ENCODE measurements at regions not wholly inside any gene's neighbourhood (a gene's known extent, or its start where the extent isn't known, plus 50 kb on each side); places are given as distances from the start of the nearest gene placed in this dataset.

DNA sequence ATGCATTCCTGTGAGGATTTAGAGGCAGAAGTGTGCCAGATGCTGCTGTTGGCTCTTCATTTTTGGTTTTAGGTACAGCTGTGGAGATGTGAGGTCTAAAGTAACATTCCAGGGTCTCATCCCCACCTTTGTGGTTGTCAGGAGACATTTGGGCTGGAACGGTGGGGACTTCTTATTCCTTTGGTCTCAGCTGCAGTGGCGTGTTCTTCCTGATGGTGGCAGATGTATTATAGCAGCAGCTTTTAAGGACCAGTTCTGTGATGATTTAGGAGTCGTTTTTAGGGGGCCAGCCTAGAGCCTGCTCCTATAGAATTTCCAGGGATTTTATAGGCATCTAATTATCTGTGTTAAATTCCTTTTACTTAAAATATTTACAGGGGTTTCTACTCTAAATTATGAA is 221.0 kb upstream of the EOMES start:
- ATAC-seq: no peak
- no peaks in the 10 kb centered on the region for H3K36me3 ChIP-seq
- H3K4me1 ChIP-seq: no peaks in the 10 kb centered on the region
- H3K27ac ChIP-seq: no peak overlapping the region
- no peaks in the 10 kb centered on the region for H3K27me3 ChIP-seq (ENCODE audit: low read depth)
- H3K9me3 ChIP-seq: no peaks in the 10 kb centered on the region
- H3K4me3 ChIP-seq: no peak overlapping the region
- TF ChIP-seq, protein P1, sequence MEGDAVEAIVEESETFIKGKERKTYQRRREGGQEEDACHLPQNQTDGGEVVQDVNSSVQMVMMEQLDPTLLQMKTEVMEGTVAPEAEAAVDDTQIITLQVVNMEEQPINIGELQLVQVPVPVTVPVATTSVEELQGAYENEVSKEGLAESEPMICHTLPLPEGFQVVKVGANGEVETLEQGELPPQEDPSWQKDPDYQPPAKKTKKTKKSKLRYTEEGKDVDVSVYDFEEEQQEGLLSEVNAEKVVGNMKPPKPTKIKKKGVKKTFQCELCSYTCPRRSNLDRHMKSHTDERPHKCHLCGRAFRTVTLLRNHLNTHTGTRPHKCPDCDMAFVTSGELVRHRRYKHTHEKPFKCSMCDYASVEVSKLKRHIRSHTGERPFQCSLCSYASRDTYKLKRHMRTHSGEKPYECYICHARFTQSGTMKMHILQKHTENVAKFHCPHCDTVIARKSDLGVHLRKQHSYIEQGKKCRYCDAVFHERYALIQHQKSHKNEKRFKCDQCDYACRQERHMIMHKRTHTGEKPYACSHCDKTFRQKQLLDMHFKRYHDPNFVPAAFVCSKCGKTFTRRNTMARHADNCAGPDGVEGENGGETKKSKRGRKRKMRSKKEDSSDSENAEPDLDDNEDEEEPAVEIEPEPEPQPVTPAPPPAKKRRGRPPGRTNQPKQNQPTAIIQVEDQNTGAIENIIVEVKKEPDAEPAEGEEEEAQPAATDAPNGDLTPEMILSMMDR (IDR thresholded peaks at IDR 0.05): no peak
- DNase-seq: no peak
- intact Hi-C loops (cut with DNase I): no loop called here

DNA sequence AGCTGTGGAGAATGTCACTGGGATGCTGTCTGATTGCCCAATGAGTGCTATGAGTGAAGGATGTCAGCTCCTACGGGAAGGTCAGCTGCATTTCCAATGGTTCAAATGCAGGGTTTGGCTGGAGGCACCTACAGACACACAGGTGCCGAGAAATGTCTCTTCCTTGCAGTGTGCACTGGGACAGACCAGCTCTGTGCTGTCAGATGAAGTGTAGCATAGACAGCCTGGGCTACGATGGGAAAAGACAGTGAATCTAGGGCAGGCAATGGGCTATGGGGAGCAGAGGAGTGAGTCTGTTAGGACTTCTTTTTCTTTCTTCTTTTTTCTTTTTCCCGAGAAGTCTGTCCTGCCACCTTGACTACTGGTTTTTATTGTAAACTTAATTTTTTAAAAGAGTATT is 223.1 kb upstream of the EOMES start:
- Histone ChIP-seq H3K9me3 (no peaks in the 10 kb centered on the region), H3K27me3 (ENCODE audit: low read depth) (no peaks in the 10 kb centered on the region), H3K27ac (no peak overlapping the region), H3K4me3 (no peak overlapping the region), H3K4me1 (no peaks in the 10 kb centered on the region), H3K36me3 (no peaks in the 10 kb centered on the region)
- ATAC-seq: no peak
- TF ChIP-seq, protein P1 (IDR thresholded peaks at IDR 0.05): no peak
- intact Hi-C loops (cut with DNase I): no loop called here
- DNase-seq: no peak

DNA sequence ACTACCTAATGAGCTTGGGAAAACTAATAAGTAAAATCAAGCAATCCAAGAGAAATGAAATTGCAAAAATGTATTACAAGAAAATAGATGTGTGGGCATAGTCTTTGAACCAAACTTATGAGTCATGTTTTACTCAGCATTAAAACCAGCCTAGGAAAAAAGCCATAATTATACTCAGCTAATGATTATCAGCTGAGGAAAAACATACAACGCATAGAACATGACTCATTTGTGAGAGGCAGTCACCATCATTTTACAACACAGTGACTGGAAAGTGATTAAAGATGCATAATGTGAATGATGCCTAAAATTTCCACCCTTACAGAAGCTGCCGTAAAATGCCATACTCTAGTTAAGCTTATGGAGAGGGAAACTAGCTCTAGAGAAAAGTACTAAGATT is 238.0 kb upstream of the EOMES start:
- intact Hi-C loops (cut with DNase I): no loop called here
- TF ChIP-seq, protein P1 (IDR thresholded peaks at IDR 0.05): no peak
- no peaks in the 10 kb centered on the region for H3K27me3 ChIP-seq (ENCODE audit: low read depth)
- no peaks in the 10 kb centered on the region for H3K4me1 ChIP-seq
- H3K27ac ChIP-seq: no peak overlapping the region
- H3K9me3 ChIP-seq: no peaks in the 10 kb centered on the region
- DNase-seq (no peak), ATAC-seq (no peak)
- no peaks in the 10 kb centered on the region for H3K36me3 ChIP-seq
- H3K4me3 ChIP-seq: no peak overlapping the region

DNA sequence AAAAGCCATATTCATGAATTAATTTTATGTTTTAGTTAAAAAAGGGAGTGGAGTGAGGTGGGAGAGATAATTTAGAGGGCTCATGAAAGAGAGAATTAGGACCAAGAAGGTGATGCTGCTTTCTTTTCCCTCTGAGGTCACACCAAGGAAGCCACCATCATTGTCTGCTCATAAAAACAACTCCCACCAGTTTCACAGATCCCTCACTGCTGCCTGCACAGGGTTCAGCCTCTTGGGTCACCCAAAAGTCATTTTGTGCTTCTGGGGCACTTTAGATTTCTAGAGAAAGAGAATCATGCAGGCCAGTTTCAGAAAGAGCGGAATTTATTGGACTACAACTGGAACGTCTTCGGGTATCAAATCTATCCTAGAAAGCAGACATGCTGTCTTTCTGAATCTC is 241.4 kb upstream of the EOMES start:
- H3K27ac ChIP-seq: no peak overlapping the region
- ATAC-seq: no peak
- H3K4me1 ChIP-seq: no peaks in the 10 kb centered on the region
- H3K27me3 ChIP-seq (ENCODE audit: low read depth): no peaks in the 10 kb centered on the region
- no peak for DNase-seq
- intact Hi-C loops (cut with DNase I): no loop called here
- H3K9me3 ChIP-seq: no peaks in the 10 kb centered on the region
- no peaks in the 10 kb centered on the region for H3K36me3 ChIP-seq
- H3K4me3 ChIP-seq: no peak overlapping the region
- TF ChIP-seq, protein P1 (IDR thresholded peaks at IDR 0.05): no peak

DNA sequence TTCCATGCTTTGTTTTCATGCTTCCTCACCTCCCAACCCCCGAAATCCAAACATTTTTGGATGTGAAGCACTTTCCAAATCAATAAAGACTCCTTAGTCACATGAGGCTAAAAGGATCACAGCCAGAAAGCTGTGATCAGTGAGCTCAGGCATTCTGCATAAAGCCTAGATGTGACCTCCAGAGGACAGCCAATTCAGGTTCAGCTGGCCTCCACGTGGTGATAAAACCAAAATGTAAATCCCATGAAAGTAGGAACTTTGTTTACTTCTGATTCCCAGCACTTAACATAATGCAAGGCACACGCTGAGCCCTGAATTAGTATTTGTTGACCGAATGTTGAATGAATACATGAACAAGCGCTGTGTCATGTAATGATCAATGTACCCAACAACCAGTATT is 249.5 kb upstream of the EOMES start:
- H3K27ac ChIP-seq: no peak overlapping the region
- intact Hi-C loops (cut with DNase I): no loop called here
- TF ChIP-seq, protein P1 (IDR thresholded peaks at IDR 0.05): no peak
- no peaks in the 10 kb centered on the region for H3K4me1 ChIP-seq
- H3K4me3 ChIP-seq: no peak overlapping the region
- H3K36me3 ChIP-seq: no peaks in the 10 kb centered on the region
- DNase-seq (no peak), ATAC-seq (no peak)
- no peaks in the 10 kb centered on the region for H3K9me3 ChIP-seq
- H3K27me3 ChIP-seq (ENCODE audit: low read depth): no peaks in the 10 kb centered on the region

DNA sequence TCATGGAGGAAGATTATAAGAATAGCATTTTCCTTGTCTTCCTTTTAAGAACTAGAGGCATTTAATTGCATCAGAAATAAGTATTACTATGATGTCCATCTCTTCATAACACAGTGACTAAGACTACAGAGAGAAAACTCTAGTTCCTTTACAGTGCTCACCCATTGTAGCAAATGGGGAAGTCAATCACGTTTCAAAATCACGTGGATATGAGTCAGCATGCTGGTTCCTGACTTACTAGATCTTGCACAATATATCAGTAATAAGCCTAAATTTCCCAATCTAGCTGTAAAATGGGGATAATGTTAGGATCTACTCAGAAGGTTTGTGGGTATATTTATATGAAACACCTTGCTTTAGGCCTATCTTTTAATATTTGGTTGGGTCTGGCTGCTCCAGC is 254.8 kb upstream of the EOMES start:
- H3K4me3 ChIP-seq: no peak overlapping the region
- no peaks in the 10 kb centered on the region for H3K27me3 ChIP-seq (ENCODE audit: low read depth)
- no peak overlapping the region for H3K27ac ChIP-seq
- intact Hi-C loops (cut with DNase I): no loop called here
- H3K36me3 ChIP-seq: no peaks in the 10 kb centered on the region
- no peaks in the 10 kb centered on the region for H3K9me3 ChIP-seq
- H3K4me1 ChIP-seq: no peaks in the 10 kb centered on the region
- DNase-seq (no peak), ATAC-seq (peak in 1 of 2 donors; percentile 42)
- TF ChIP-seq, protein P1 (IDR thresholded peaks at IDR 0.05): no peak

Measured in lower lobe of right lung (tissue), 2 donors.